ENCODE measurements at regions not wholly inside any gene's neighbourhood (a gene's known extent, or its start where the extent isn't known, plus 50 kb on each side); places are given as distances from the start of the nearest gene placed in this dataset.

DNA sequence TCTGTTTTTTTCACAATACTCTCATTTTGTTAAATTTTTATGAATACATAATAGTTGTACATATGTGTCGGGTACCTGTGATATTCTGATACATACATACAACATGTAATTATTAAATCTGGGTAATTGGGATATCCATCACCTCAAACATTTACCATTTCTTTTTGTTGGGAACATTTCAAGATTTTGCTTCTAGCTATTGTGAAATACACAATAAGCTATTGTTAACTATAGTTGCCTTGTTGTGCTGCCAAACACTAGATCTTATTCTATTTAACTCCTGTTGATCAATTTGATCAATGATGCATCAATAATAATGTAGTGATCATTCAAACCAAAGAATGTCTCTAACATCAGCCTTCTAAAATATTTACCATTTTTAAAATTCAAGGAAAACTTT is 234.6 kb upstream of the NR5A2 start:
- no peaks in the 10 kb centered on the region for H3K4me1 ChIP-seq
- TF ChIP-seq POLR2A (IDR thresholded peaks at IDR 0.05) (no peak), CTCF (IDR thresholded peaks at IDR 0.05) (no peak)
- no peak overlapping the region for H3K27ac ChIP-seq
- no peaks in the 10 kb centered on the region for H3K9me3 ChIP-seq
- 87 to 88% methylated on average over 1 of the region's 1 CpG for WGBS, 2 donors
- intact Hi-C loops (cut with DNase I) = no loop called here
- no peaks in the 10 kb centered on the region for H3K27me3 ChIP-seq
- no peak overlapping the region for H3K4me3 ChIP-seq
- DNase-seq = no peak
- H3K36me3 ChIP-seq = no peaks in the 10 kb centered on the region

DNA sequence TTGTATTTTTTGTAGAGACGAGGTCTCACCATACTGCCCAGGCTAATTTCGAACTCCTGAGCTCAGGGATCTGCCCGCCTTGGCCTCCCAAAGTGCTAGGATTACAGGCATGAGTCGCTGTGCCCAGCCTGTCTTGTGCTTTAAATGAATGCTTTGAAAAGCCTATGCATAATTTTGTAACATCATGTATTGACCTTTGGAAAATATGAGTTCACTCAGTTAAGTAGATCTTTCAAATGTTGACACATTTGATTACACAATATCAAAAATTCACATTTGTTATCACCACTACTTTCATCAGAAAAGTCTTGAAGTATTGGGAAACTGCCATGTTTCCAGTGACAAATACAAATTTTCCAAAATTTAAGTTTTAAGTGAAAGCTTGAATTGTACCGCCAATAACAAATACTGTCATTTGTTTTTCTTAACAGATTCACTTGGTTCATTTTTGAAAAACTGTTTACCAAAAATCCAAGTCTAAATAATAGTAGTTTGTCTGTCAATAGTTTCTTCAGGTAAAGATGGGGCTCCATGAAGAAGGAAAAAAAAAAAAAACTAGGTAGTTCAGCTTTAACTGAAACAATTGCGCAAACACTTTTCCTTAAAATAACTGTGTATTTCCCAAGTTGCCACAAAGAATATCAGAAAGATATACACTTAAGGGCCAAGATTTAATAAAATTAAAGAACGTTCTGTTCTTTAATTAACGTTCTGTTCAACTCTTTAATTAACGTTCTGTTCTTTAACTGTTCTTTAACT is 233.2 kb upstream of the NR5A2 start:
- Histone ChIP-seq H3K9me3 (no peaks in the 10 kb centered on the region), H3K27ac (no peak overlapping the region), H3K4me3 (no peak overlapping the region), H3K36me3 (no peaks in the 10 kb centered on the region), H3K27me3 (no peaks in the 10 kb centered on the region), H3K4me1 (no peaks in the 10 kb centered on the region)
- WGBS, 2 donors = 72 to 76% methylated on average over 9 of the region's 9 CpGs
- no peak for DNase-seq
- intact Hi-C loops (cut with DNase I) = no loop called here
- TF ChIP-seq POLR2A (IDR thresholded peaks at IDR 0.05) (no peak), CTCF (IDR thresholded peaks at IDR 0.05) (no peak)

DNA sequence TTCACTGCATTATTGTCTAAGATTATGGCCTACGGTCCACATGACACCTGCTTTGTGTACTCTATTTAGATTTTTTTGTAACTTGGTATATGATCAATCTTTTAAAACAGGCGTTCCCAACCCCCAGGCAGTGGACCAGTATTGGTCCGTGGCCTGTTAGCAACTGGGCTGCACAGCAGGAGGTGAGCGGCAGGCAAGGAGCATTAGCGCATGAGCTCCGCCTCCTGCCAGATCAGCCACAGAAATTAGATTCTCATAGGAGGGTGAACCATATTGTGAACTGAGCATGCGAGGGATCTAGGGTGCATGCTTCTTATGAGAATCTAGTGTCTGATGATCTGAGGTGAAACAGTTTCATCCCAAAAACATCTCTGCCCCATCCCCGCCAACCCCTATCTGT is 228.4 kb upstream of the NR5A2 start:
- H3K36me3 ChIP-seq = no peaks in the 10 kb centered on the region
- 75 to 94% methylated on average over 5 to 6 of the region's 8 CpGs for WGBS, 2 donors
- no peak for DNase-seq
- H3K27ac ChIP-seq = no peak overlapping the region
- no peak overlapping the region for H3K4me3 ChIP-seq
- H3K4me1 ChIP-seq = no peaks in the 10 kb centered on the region
- no peaks in the 10 kb centered on the region for H3K27me3 ChIP-seq
- no peaks in the 10 kb centered on the region for H3K9me3 ChIP-seq
- intact Hi-C loops (cut with DNase I) = no loop called here
- no peak for TF ChIP-seq CTCF (IDR thresholded peaks at IDR 0.05)
- TF ChIP-seq POLR2A (IDR thresholded peaks at IDR 0.05) = no peak

DNA sequence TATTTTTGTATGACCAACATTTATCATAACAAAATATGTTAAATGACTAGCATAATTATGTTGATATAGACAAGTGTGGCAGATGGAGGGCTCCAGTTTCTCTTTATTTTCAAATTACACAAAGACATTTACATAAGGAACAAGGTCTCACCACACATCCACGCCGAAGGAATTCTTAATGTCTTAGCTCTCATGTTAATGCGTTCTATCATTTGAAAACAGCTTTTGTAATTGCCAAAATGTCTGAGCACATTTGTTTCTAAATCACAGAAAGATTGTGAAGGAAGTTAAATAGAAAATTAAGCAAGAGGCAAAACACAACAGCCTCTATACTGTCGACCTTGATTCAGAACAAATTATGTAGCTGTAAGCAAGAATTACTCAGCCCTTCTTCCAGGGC is 223.0 kb upstream of the NR5A2 start:
- H3K27me3 ChIP-seq = no peaks in the 10 kb centered on the region
- 63 to 65% methylated on average over 4 of the region's 4 CpGs for WGBS, 2 donors
- DNase-seq = no peak
- no peaks in the 10 kb centered on the region for H3K4me1 ChIP-seq
- H3K9me3 ChIP-seq = no peaks in the 10 kb centered on the region
- no peak overlapping the region for H3K27ac ChIP-seq
- intact Hi-C loops (cut with DNase I) = no loop called here
- H3K4me3 ChIP-seq = no peak overlapping the region
- no peaks in the 10 kb centered on the region for H3K36me3 ChIP-seq
- TF ChIP-seq POLR2A (IDR thresholded peaks at IDR 0.05) = no peak
- no peak for TF ChIP-seq CTCF (IDR thresholded peaks at IDR 0.05)

GRCh38 chr1:199808110-199808870 is 219.2 kb upstream of the NR5A2 start:
- no peak for DNase-seq
- 43 to 46% methylated on average over 2 of the region's 2 CpGs for WGBS, 2 donors
- intact Hi-C loops (cut with DNase I) = no loop called here
- Histone ChIP-seq H3K27me3 (no peaks in the 10 kb centered on the region), H3K9me3 (no peaks in the 10 kb centered on the region), H3K27ac (no peak overlapping the region), H3K4me3 (no peak overlapping the region), H3K4me1 (no peaks in the 10 kb centered on the region), H3K36me3 (no peaks in the 10 kb centered on the region)
- TF ChIP-seq CTCF (IDR thresholded peaks at IDR 0.05) (no peak), POLR2A (IDR thresholded peaks at IDR 0.05) (no peak)
